ENCODE measurements at regions not wholly inside any gene's neighbourhood (a gene's known extent, or its start where the extent isn't known, plus 50 kb on each side); places are given as distances from the start of the nearest gene placed in this dataset.

DNA sequence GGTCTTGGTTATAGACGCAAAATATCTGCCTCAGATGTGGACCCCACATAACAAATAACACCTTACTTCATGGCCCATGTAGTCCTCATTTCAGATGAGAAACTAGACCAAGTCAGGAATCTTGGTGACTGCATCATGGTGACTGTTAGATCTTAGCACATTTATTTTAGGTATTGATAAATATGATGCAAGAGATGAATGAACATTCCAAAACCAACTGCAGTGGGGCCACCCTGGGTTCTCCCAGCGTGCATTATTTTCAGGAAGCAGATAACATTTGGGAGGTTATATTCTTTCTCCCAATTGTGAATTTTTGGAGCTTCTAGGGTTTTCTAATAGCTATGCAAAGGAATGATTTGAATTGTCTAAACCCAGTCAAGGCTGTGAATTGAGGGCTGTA lies 55.2 kb upstream of the PTGR2 start:
- Histone ChIP-seq H3K27me3 (ENCODE audit: insufficient read depth, low read length, poor library complexity) (no peaks in the 10 kb centered on the region), H3K4me1 (ENCODE audit: insufficient read depth, low read length) (no peaks in the 10 kb centered on the region), H2AFZ (ENCODE audit: low read depth, low read length) (no peak overlapping the region), H3K9me3 (ENCODE audit: insufficient read depth, low read length, severe bottlenecking) (no peaks in the 10 kb centered on the region), H3K36me3 (ENCODE audit: insufficient read depth, low read length) (no peaks in the 10 kb centered on the region), H3K27ac (ENCODE audit: low read length) (no peak overlapping the region), H3K4me3 (ENCODE audit: low read depth in 1 of 2, low read length in 2 of 2) (no peak overlapping the region), H3K4me2 (ENCODE audit: insufficient read depth, low read length) (no peak overlapping the region), H3K9ac (ENCODE audit: low read depth, low read length) (no peak overlapping the region), H3K79me2 (ENCODE audit: insufficient read depth, low read length) (no peaks in the 10 kb centered on the region), H4K20me1 (ENCODE audit: insufficient read depth, low read length) (no peaks in the 10 kb centered on the region)
- TF ChIP-seq, protein P1, sequence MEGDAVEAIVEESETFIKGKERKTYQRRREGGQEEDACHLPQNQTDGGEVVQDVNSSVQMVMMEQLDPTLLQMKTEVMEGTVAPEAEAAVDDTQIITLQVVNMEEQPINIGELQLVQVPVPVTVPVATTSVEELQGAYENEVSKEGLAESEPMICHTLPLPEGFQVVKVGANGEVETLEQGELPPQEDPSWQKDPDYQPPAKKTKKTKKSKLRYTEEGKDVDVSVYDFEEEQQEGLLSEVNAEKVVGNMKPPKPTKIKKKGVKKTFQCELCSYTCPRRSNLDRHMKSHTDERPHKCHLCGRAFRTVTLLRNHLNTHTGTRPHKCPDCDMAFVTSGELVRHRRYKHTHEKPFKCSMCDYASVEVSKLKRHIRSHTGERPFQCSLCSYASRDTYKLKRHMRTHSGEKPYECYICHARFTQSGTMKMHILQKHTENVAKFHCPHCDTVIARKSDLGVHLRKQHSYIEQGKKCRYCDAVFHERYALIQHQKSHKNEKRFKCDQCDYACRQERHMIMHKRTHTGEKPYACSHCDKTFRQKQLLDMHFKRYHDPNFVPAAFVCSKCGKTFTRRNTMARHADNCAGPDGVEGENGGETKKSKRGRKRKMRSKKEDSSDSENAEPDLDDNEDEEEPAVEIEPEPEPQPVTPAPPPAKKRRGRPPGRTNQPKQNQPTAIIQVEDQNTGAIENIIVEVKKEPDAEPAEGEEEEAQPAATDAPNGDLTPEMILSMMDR (IDR thresholded peaks at IDR 0.05; ENCODE audit: borderline replicate concordance, extremely low read depth, low read length, poor library complexity, severe bottlenecking), result no peak
- no peak for TF ChIP-seq EZH2 (IDR thresholded peaks at IDR 0.05; ENCODE audit: borderline replicate concordance, low read depth, low read length, severe bottlenecking)
- no peak for ATAC-seq (ENCODE audit: insufficient read depth, low read depth)
- no peak for DNase-seq

DNA sequence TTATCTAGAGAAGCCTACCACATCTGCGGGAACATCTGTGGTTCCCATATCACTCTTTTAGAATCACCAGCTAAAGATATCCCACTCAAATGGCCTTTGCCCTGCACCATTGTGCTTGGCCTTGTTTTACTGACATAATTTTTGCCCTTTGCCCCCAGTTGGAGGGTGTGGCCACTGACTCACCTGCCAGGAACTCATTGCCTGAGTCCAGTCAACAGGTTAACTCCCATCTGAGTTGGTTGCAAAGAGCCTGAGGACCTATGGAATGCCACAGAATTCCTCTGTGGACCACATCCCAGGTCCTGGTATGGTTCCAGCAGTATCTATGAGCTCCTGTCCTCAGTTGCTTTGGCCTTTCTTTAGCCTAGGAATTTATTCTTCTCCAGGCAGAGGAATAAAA lies 55.7 kb upstream of the PTGR2 start:
- no peaks in the 10 kb centered on the region for H3K79me2 ChIP-seq (ENCODE audit: insufficient read depth, low read length)
- no peaks in the 10 kb centered on the region for H3K27me3 ChIP-seq (ENCODE audit: insufficient read depth, low read length, poor library complexity)
- H3K36me3 ChIP-seq (ENCODE audit: insufficient read depth, low read length), result no peaks in the 10 kb centered on the region
- TF ChIP-seq, protein P1 (IDR thresholded peaks at IDR 0.05; ENCODE audit: borderline replicate concordance, extremely low read depth, low read length, poor library complexity, severe bottlenecking), result no peak
- TF ChIP-seq EZH2 (IDR thresholded peaks at IDR 0.05; ENCODE audit: borderline replicate concordance, low read depth, low read length, severe bottlenecking), result no peak
- H4K20me1 ChIP-seq (ENCODE audit: insufficient read depth, low read length), result no peaks in the 10 kb centered on the region
- H3K4me3 ChIP-seq (ENCODE audit: low read depth in 1 of 2, low read length in 2 of 2), result no peak overlapping the region
- no peak overlapping the region for H2AFZ ChIP-seq (ENCODE audit: low read depth, low read length)
- H3K4me2 ChIP-seq (ENCODE audit: insufficient read depth, low read length), result no peak overlapping the region
- H3K4me1 ChIP-seq (ENCODE audit: insufficient read depth, low read length), result no peaks in the 10 kb centered on the region
- ATAC-seq (ENCODE audit: insufficient read depth, low read depth) (no peak), DNase-seq (no peak)
- no peaks in the 10 kb centered on the region for H3K9me3 ChIP-seq (ENCODE audit: insufficient read depth, low read length, severe bottlenecking)
- no peak overlapping the region for H3K9ac ChIP-seq (ENCODE audit: low read depth, low read length)
- H3K27ac ChIP-seq (ENCODE audit: low read length), result no peak overlapping the region

DNA sequence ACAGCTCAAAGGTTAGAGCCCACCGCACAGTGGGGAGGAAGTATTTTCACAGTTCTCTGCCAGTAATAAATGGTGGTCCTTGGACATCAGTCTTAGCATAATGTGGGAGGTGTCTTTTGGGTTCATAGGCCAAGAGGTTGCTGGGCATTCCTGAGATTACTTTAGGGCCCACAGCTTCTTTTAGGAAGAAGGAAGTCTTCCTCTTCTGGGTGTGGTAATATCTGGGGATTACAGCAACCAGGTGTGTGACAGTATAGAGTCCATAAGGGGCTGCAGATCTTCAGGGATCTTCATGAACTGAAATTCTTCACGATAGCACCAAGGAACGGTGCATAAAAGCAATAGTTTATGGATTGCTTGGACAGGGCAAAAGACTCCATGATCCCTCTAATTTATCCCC lies 56.2 kb upstream of the PTGR2 start:
- TF ChIP-seq, protein P1 (IDR thresholded peaks at IDR 0.05; ENCODE audit: borderline replicate concordance, extremely low read depth, low read length, poor library complexity, severe bottlenecking), result no peak
- TF ChIP-seq EZH2 (IDR thresholded peaks at IDR 0.05; ENCODE audit: borderline replicate concordance, low read depth, low read length, severe bottlenecking), result no peak
- no peak for ATAC-seq (ENCODE audit: insufficient read depth, low read depth)
- H3K79me2 ChIP-seq (ENCODE audit: insufficient read depth, low read length), result no peaks in the 10 kb centered on the region

DNA sequence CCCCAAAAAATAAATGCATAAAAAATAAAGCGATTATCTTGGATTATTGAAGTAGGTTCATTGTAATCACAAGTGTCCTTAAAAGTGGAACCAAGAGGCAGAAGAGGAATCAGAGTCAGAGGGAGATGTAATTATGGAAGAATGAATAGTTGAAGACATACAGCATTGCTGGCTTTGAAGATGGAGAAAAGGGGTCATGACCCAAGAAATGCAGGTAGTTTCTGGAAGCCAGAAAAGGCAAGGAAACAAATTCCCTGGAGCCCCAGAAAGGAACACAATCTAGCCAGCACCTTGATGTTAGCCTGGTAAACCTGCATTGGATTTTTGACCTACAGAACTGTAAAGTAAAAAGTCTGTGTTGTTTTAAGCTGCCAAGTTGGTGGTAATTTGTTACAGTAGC lies 57.5 kb upstream of the PTGR2 start:
- Histone ChIP-seq H2AFZ (ENCODE audit: low read depth, low read length) (no peak overlapping the region), H4K20me1 (ENCODE audit: insufficient read depth, low read length) (no peaks in the 10 kb centered on the region), H3K9me3 (ENCODE audit: insufficient read depth, low read length, severe bottlenecking) (no peaks in the 10 kb centered on the region), H3K4me3 (ENCODE audit: low read depth in 1 of 2, low read length in 2 of 2) (no peak overlapping the region), H3K4me2 (ENCODE audit: insufficient read depth, low read length) (no peak overlapping the region), H3K9ac (ENCODE audit: low read depth, low read length) (no peak overlapping the region), H3K27ac (ENCODE audit: low read length) (no peak overlapping the region), H3K4me1 (ENCODE audit: insufficient read depth, low read length) (no peaks in the 10 kb centered on the region), H3K27me3 (ENCODE audit: insufficient read depth, low read length, poor library complexity) (no peaks in the 10 kb centered on the region), H3K79me2 (ENCODE audit: insufficient read depth, low read length) (no peaks in the 10 kb centered on the region), H3K36me3 (ENCODE audit: insufficient read depth, low read length) (no peaks in the 10 kb centered on the region)
- DNase-seq (no peak), ATAC-seq (ENCODE audit: insufficient read depth, low read depth) (no peak)
- TF ChIP-seq, protein P1 (IDR thresholded peaks at IDR 0.05; ENCODE audit: borderline replicate concordance, extremely low read depth, low read length, poor library complexity, severe bottlenecking), result no peak
- TF ChIP-seq EZH2 (IDR thresholded peaks at IDR 0.05; ENCODE audit: borderline replicate concordance, low read depth, low read length, severe bottlenecking), result no peak

More for the DNA sequence above, 56.2 kb upstream of the PTGR2 start:
- Histone ChIP-seq H3K27ac (ENCODE audit: low read length) (no peak overlapping the region), H3K4me2 (ENCODE audit: insufficient read depth, low read length) (no peak overlapping the region), H3K9ac (ENCODE audit: low read depth, low read length) (no peak overlapping the region), H4K20me1 (ENCODE audit: insufficient read depth, low read length) (no peaks in the 10 kb centered on the region), H2AFZ (ENCODE audit: low read depth, low read length) (no peak overlapping the region), H3K4me3 (ENCODE audit: low read depth in 1 of 2, low read length in 2 of 2) (no peak overlapping the region), H3K36me3 (ENCODE audit: insufficient read depth, low read length) (no peaks in the 10 kb centered on the region), H3K27me3 (ENCODE audit: insufficient read depth, low read length, poor library complexity) (no peaks in the 10 kb centered on the region), H3K4me1 (ENCODE audit: insufficient read depth, low read length) (no peaks in the 10 kb centered on the region), H3K9me3 (ENCODE audit: insufficient read depth, low read length, severe bottlenecking) (no peaks in the 10 kb centered on the region)
- no peak for DNase-seq
